ENCODE measurements at regions not wholly inside any gene's neighbourhood (a gene's known extent, or its start where the extent isn't known, plus 50 kb on each side); places are given as distances from the start of the nearest gene placed in this dataset.
"Not testable (repeated sequence)": the region's sequence is repeated elsewhere in the genome, so short reads cannot be mapped to it uniquely, and the experiment has no call there.

- ATAC-seq, result no peak
- peaks cover 0 to 24% (median 7%) of the 10 kb centered on the region in 9 donors for H3K9me3 Mint-ChIP-seq
- POLR2A ChIA-PET, result no interaction called here
- DNase-seq, result no peak
- no peaks in the 10 kb centered on the region for H3K36me3 Mint-ChIP-seq
- no peaks in the 10 kb centered on the region for H3K27me3 Mint-ChIP-seq
- no peak overlapping the region for H3K27ac Mint-ChIP-seq
- no peaks in the 10 kb centered on the region for H3K4me1 Mint-ChIP-seq
- H3K4me3 Mint-ChIP-seq, result no peak overlapping the region
These were observed 400.5 kb upstream of the TCF4 start for GRCh38 chr18:55988537-55988936.

GRCh38 chr18:55983433-55983832 lies 395.4 kb upstream of the TCF4 start:
- DNase-seq (no peak), ATAC-seq (no peak)
- peaks cover 0 to 7% (median 0%) of the 10 kb centered on the region in 5 donors for H3K27me3 Mint-ChIP-seq
- no peak overlapping the region for H3K27ac Mint-ChIP-seq
- no peaks in the 10 kb centered on the region for H3K4me1 Mint-ChIP-seq
- POLR2A ChIA-PET, result no interaction called here
- peaks cover 0 to 22% (median 8%) of the 10 kb centered on the region in 9 donors for H3K9me3 Mint-ChIP-seq
- H3K4me3 Mint-ChIP-seq, result no peak overlapping the region
- no peaks in the 10 kb centered on the region for H3K36me3 Mint-ChIP-seq

- DNase-seq, result no peak
- no peaks in the 10 kb centered on the region for H3K36me3 Mint-ChIP-seq
These were observed 395.0 kb upstream of the TCF4 start for GRCh38 chr18:55982992-55983391.

GRCh38 chr18:55981712-55982475 lies 393.9 kb upstream of the TCF4 start:
- Mint-ChIP-seq H3K27ac (no peak overlapping the region), H3K9me3 (peaks cover 0 to 22% (median 4%) of the 10 kb centered on the region in 9 donors), H3K4me1 (no peaks in the 10 kb centered on the region), H3K36me3 (no peaks in the 10 kb centered on the region), H3K27me3 (peaks cover 0 to 7% (median 0%) of the 10 kb centered on the region in 5 donors), H3K4me3 (peak overlapping the region in 1 of 10 donors; percentile 68)
- no peak for DNase-seq
- POLR2A ChIA-PET, result no interaction called here
- ATAC-seq, result no peak

More at GRCh38 chr18:55982992-55983391, 395.0 kb upstream of the TCF4 start:
- no peaks in the 10 kb centered on the region for H3K4me1 Mint-ChIP-seq
- no peak overlapping the region for H3K4me3 Mint-ChIP-seq
- POLR2A ChIA-PET, result no interaction called here
- no peak for ATAC-seq
- no peak overlapping the region for H3K27ac Mint-ChIP-seq
- peaks cover 0 to 22% (median 7%) of the 10 kb centered on the region in 9 donors for H3K9me3 Mint-ChIP-seq
- peaks cover 0 to 7% (median 0%) of the 10 kb centered on the region in 5 donors for H3K27me3 Mint-ChIP-seq

- peaks cover 0 to 5% (median 0%) of the 10 kb centered on the region in 5 donors for H3K27me3 Mint-ChIP-seq
- POLR2A ChIA-PET, result no interaction called here
- DNase-seq (no peak), ATAC-seq (no peak)
- no peaks in the 10 kb centered on the region for H3K36me3 Mint-ChIP-seq
- H3K4me1 Mint-ChIP-seq, result no peaks in the 10 kb centered on the region
- H3K9me3 Mint-ChIP-seq, result peaks cover 0 to 14% (median 0%) of the 10 kb centered on the region in 9 donors
- H3K27ac Mint-ChIP-seq, result no peak overlapping the region
- no peak overlapping the region for H3K4me3 Mint-ChIP-seq
These were observed 386.5 kb upstream of the TCF4 start for GRCh38 chr18:55974521-55974920.

GRCh38 chr18:55968550-55968949 lies 380.6 kb upstream of the TCF4 start:
- Mint-ChIP-seq H3K4me3 (no peak overlapping the region), H3K9me3 (peaks cover 0 to 4% (median 0%) of the 10 kb centered on the region in 9 donors), H3K27me3 (peaks cover 0 to 5% (median 0%) of the 10 kb centered on the region in 5 donors), H3K36me3 (no peaks in the 10 kb centered on the region), H3K4me1 (no peaks in the 10 kb centered on the region), H3K27ac (no peak overlapping the region)
- POLR2A ChIA-PET, result no interaction called here
- no peak for ATAC-seq
- no peak for DNase-seq

- Mint-ChIP-seq H3K36me3 (no peaks in the 10 kb centered on the region), H3K27ac (no peak overlapping the region), H3K9me3 (peaks cover 0 to 4% (median 0%) of the 10 kb centered on the region in 9 donors), H3K4me3 (no peak overlapping the region), H3K4me1 (no peaks in the 10 kb centered on the region), H3K27me3 (no peaks in the 10 kb centered on the region)
- ATAC-seq, result no peak
- POLR2A ChIA-PET, result no interaction called here
- DNase-seq, result no peak
These were observed 379.0 kb upstream of the TCF4 start for GRCh38 chr18:55967019-55967418.

- no peak for ATAC-seq
- peaks cover 0 to 4% (median 0%) of the 10 kb centered on the region in 9 donors for H3K9me3 Mint-ChIP-seq
- POLR2A ChIA-PET, result no interaction called here
- H3K36me3 Mint-ChIP-seq, result no peaks in the 10 kb centered on the region
- H3K4me3 Mint-ChIP-seq, result no peak overlapping the region
- DNase-seq, result no peak
- no peaks in the 10 kb centered on the region for H3K4me1 Mint-ChIP-seq
- H3K27ac Mint-ChIP-seq, result no peak overlapping the region
- H3K27me3 Mint-ChIP-seq, result no peaks in the 10 kb centered on the region
These were observed 376.2 kb upstream of the TCF4 start for GRCh38 chr18:55964171-55964570.

- POLR2A ChIA-PET, result no interaction called here
- no peak overlapping the region for H3K4me3 Mint-ChIP-seq
- no peak for ATAC-seq
- no peak for DNase-seq
- no peaks in the 10 kb centered on the region for H3K4me1 Mint-ChIP-seq
- no peaks in the 10 kb centered on the region for H3K36me3 Mint-ChIP-seq
- H3K27ac Mint-ChIP-seq, result no peak overlapping the region
- peaks cover 0 to 3% (median 0%) of the 10 kb centered on the region in 5 donors for H3K27me3 Mint-ChIP-seq
- peaks cover 0 to 10% (median 0%) of the 10 kb centered on the region in 9 donors for H3K9me3 Mint-ChIP-seq
These were observed 365.3 kb upstream of the TCF4 start for GRCh38 chr18:55953326-55953725.

- H3K36me3 Mint-ChIP-seq, H3K27me3 Mint-ChIP-seq, H3K4me1 Mint-ChIP-seq, ATAC-seq, H3K27ac Mint-ChIP-seq, DNase-seq, POLR2A ChIA-PET, H3K4me3 Mint-ChIP-seq: not testable (repeated sequence)
- peaks cover 0 to 13% (median 0%) of the 10 kb centered on the region in 9 donors for H3K9me3 Mint-ChIP-seq
These were observed 363.7 kb upstream of the TCF4 start for GRCh38 chr18:55951738-55952137.

- Mint-ChIP-seq H3K27me3 (peaks cover 0 to 4% (median 0%) of the 10 kb centered on the region in 5 donors), H3K4me1 (no peaks in the 10 kb centered on the region), H3K4me3 (no peak overlapping the region), H3K27ac (no peak overlapping the region), H3K36me3 (no peaks in the 10 kb centered on the region), H3K9me3 (peaks cover 0 to 13% (median 2%) of the 10 kb centered on the region in 9 donors)
- POLR2A ChIA-PET, result no interaction called here
- no peak for ATAC-seq
- DNase-seq, result no peak
These were observed 362.6 kb upstream of the TCF4 start for GRCh38 chr18:55950379-55951166.

GRCh38 chr18:55934821-55935220 lies 346.8 kb upstream of the TCF4 start:
- no peak for DNase-seq
- H3K27ac Mint-ChIP-seq, result no peak overlapping the region
- peaks cover 0 to 3% (median 0%) of the 10 kb centered on the region in 5 donors for H3K27me3 Mint-ChIP-seq
- no peak overlapping the region for H3K4me3 Mint-ChIP-seq
- POLR2A ChIA-PET, result no interaction called here
- peaks cover 0 to 6% (median 0%) of the 10 kb centered on the region in 3 donors for H3K36me3 Mint-ChIP-seq
- no peak for ATAC-seq
- no peaks in the 10 kb centered on the region for H3K4me1 Mint-ChIP-seq
- H3K9me3 Mint-ChIP-seq, result peaks cover 0 to 25% (median 16%) of the 10 kb centered on the region in 9 donors

- Mint-ChIP-seq H3K36me3 (peaks cover 0 to 6% (median 0%) of the 10 kb centered on the region in 3 donors), H3K9me3 (peaks cover 0 to 15% (median 9%) of the 10 kb centered on the region in 9 donors), H3K27me3 (peaks cover 0 to 3% (median 0%) of the 10 kb centered on the region in 5 donors), H3K4me1 (no peaks in the 10 kb centered on the region), H3K4me3 (no peak overlapping the region), H3K27ac (no peak overlapping the region)
- ATAC-seq, result no peak
- DNase-seq, result no peak
- POLR2A ChIA-PET, result no interaction called here
These were observed 344.7 kb upstream of the TCF4 start for GRCh38 chr18:55932675-55933074.
